Esophagus muscularis mucosa (tissue), 4 donors: ENCODE measurements at regions not wholly inside any gene's neighbourhood (a gene's known extent, or its start where the extent isn't known, plus 50 kb on each side); places are given as distances from the start of the nearest gene placed in this dataset.

Experiments
- DNase-seq: peaks from one replicate; pipeline ENCODE4 v3.0.0-alpha.2; 2017; ENCODE audit errors: extremely low spot score
- H3K27ac ChIP-seq, 4 donors: fragments of 200-600 bp; sonication (generic); replicated peaks in 1 of 4; 1 replicate in 3 of 4; 2 replicates in 1 of 4; pipeline ENCODE4 v1.5.1; 2016 to 2019; ENCODE audit warnings: mild to moderate bottlenecking in 1 of 4
- H3K27me3 ChIP-seq, 4 donors: fragments of 200-600 bp; sonication (generic); one replicate each; pipeline versions ENCODE4 v1.5.1 to v1.6.0; 2016 to 2019
- H3K36me3 ChIP-seq, 4 donors: fragments of 200-600 bp; sonication (generic); one replicate each; pipeline ENCODE4 v1.5.1; 2016 to 2019
- H3K4me1 ChIP-seq, 4 donors: fragments of 200-600 bp; sonication (generic); one replicate each; pipeline ENCODE4 v1.5.1; 2016 to 2019
- H3K4me3 ChIP-seq, 4 donors: fragments of 200-600 bp; sonication (generic); 1 replicate in 2 of 4; 2 replicates in 2 of 4; pipeline ENCODE4 v1.5.1; 2016 to 2019; ENCODE audit warnings: mild to moderate bottlenecking in 4 of 4, moderate library complexity in 1 of 4
- H3K9me3 ChIP-seq, 4 donors: fragments of 200-600 bp; sonication (generic); 1 replicate in 3 of 4; 2 replicates in 1 of 4; pipeline ENCODE4 v1.5.1; 2016 to 2019
- EP300 ChIP-seq: sonication (generic); formaldehyde crosslinking; IDR thresholded peaks from one replicate; pipeline ENCODE4 v1.6.1; 2017; ENCODE audit warnings: antibody characterized with exemption
- POLR2A ChIP-seq: fragments of 450-650 bp; IDR thresholded peaks from one replicate; pipeline ENCODE4 v1.6.1; 2017; ENCODE audit warnings: antibody characterized with exemption, moderate library complexity, mild to moderate bottlenecking, low read depth
- POLR2AphosphoS5 ChIP-seq, 2 donors: sonication (generic); formaldehyde crosslinking; IDR thresholded peaks; one replicate each; pipeline ENCODE4 v1.6.1; 2017; ENCODE audit warnings: antibody characterized with exemption in 2 of 2
- WGBS: methylation state at CpG from one replicate; pipeline ENCODE4 v1.1.5; 2018; 5-methylcytosine and 5-hydroxymethylcytosine counted together
- intact Hi-C: fragments of 100-400 bp; cut with DNase I; formaldehyde crosslinking; loops from one replicate; pipeline ENCODE4 v1.15.1; 2023
- TF ChIP-seq, protein P1 (sequence below), 3 experiments: fragments of 200-600 bp in 2 of 3; fragments of 450-650 bp in 1 of 3; sonication (generic) in 2 of 3; IDR thresholded peaks; one replicate each; pipeline ENCODE4 v1.5.1; 2017 to 2019; ENCODE audit warnings: antibody characterized with exemption in 3 of 3, mild to moderate bottlenecking in 2 of 3, moderate library complexity in 1 of 3

GRCh38 chr2:211103989-211104388, 547.6 kb downstream of the CPS1 start:
- WGBS = 49% methylated on average over 4 of the region's 4 CpGs

DNA sequence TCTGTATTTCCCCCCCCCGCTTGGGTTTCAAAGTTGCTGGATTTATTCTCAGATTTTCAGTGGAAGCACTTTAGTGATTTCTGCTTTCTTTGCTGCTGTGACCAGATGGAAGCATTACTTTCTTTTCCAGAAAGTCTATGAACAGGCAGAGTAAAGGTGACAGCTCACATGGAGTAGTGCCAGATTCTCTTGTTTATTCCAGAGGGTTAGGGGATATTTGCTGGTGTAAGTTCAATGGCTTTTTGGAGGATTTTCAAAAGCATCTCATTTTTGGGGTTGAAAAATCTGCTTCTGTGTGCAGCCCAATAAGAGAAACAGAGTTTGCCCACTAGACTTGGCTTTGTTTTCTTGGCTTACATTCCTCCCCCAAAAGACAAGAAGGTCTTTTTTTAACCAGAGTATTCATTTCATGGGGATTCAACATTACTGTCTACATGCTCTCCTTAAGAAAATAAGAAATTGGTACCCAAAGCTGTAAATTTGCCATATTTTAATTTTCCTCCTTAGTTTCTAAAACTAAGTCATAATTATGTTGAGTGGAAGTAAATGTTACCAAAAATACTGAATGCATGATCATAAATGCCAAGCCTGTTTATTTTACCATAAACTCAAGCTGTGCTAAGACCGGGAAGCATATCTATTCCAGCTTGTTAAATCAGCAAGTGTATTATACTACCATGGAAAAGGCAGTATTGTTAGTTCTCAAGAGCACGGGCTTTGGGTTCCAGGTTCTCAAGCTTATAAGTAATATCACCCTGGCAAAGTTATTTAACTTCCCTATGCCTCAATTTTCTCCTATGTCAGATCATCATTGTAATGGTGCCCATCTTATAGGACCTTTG, 557.2 kb downstream of the CPS1 start:
- no peak for TF ChIP-seq POLR2A
- TF ChIP-seq, protein P1, sequence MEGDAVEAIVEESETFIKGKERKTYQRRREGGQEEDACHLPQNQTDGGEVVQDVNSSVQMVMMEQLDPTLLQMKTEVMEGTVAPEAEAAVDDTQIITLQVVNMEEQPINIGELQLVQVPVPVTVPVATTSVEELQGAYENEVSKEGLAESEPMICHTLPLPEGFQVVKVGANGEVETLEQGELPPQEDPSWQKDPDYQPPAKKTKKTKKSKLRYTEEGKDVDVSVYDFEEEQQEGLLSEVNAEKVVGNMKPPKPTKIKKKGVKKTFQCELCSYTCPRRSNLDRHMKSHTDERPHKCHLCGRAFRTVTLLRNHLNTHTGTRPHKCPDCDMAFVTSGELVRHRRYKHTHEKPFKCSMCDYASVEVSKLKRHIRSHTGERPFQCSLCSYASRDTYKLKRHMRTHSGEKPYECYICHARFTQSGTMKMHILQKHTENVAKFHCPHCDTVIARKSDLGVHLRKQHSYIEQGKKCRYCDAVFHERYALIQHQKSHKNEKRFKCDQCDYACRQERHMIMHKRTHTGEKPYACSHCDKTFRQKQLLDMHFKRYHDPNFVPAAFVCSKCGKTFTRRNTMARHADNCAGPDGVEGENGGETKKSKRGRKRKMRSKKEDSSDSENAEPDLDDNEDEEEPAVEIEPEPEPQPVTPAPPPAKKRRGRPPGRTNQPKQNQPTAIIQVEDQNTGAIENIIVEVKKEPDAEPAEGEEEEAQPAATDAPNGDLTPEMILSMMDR (IDR thresholded peaks at IDR 0.05) = no peak
- TF ChIP-seq POLR2AphosphoS5 (IDR thresholded peaks at IDR 0.05) = no peak
- TF ChIP-seq EP300 = no peak
- WGBS = 69% methylated on average over 3 of the region's 3 CpGs
- DNase-seq = no peak
- Histone ChIP-seq H3K4me1 (no peaks in the 10 kb centered on the region), H3K4me3 (no peak overlapping the region), H3K27ac (no peak overlapping the region), H3K27me3 (no peaks in the 10 kb centered on the region), H3K36me3 (no peaks in the 10 kb centered on the region), H3K9me3 (no peaks in the 10 kb centered on the region)
- intact Hi-C loops = no loop called here

More at GRCh38 chr2:211103989-211104388, 547.6 kb downstream of the CPS1 start:
- H3K9me3 ChIP-seq = no peaks in the 10 kb centered on the region
- peaks cover 0 to 8% (median 0%) of the 10 kb centered on the region in 4 donors for H3K27me3 ChIP-seq
- no peak for DNase-seq
- H3K4me3 ChIP-seq = no peak overlapping the region
- no peaks in the 10 kb centered on the region for H3K36me3 ChIP-seq
- no peak overlapping the region for H3K27ac ChIP-seq
- H3K4me1 ChIP-seq = no peaks in the 10 kb centered on the region
- TF ChIP-seq, protein P1 (IDR thresholded peaks at IDR 0.05) = no peak
- no peak for TF ChIP-seq EP300
- no peak for TF ChIP-seq POLR2A
- TF ChIP-seq POLR2AphosphoS5 (IDR thresholded peaks at IDR 0.05) = no peak
- intact Hi-C loops = no loop called here

DNA sequence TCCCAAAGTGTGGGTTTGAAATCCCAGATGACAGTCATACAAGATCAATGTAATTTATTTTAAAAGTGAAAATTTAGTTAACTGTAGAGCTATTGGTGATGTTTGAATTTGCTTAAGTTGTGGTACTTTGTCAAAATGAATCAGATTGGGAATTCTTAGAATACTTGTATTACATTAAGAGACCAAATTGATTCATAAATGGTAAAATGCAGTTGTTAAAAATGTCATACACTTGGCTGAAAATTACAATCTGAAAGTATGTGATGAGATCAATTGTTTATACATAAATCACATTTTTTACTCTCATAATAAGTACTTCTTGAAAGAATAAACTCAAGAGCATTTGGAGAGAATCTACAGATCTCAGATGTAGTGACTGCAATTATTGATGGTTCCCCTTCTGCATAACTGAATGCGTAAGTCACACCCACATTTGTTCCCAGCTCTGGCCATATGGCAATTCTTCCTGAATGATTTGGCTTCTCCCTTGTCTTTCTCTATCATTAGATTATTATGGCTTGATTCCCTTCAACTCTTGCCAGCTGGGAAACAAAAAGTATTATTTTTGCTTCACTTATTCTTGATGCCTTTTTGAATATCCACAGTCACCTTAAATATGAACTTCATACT, 558.5 kb downstream of the CPS1 start:
- H3K4me1 ChIP-seq = no peaks in the 10 kb centered on the region
- H3K9me3 ChIP-seq = no peaks in the 10 kb centered on the region
- no peaks in the 10 kb centered on the region for H3K36me3 ChIP-seq
- DNase-seq = no peak
- no peak overlapping the region for H3K4me3 ChIP-seq
- H3K27ac ChIP-seq = no peak overlapping the region
- 68% methylated on average over 1 of the region's 1 CpG for WGBS
- H3K27me3 ChIP-seq = no peaks in the 10 kb centered on the region
- intact Hi-C loops = no loop called here
- TF ChIP-seq POLR2A (no peak), POLR2AphosphoS5 (IDR thresholded peaks at IDR 0.05) (no peak), EP300 (no peak)
- TF ChIP-seq, protein P1 (IDR thresholded peaks at IDR 0.05) = no peak

- intact Hi-C loops = no loop called here
- Histone ChIP-seq H3K36me3 (no peaks in the 10 kb centered on the region), H3K9me3 (no peaks in the 10 kb centered on the region), H3K4me1 (no peaks in the 10 kb centered on the region), H3K27ac (no peak overlapping the region), H3K4me3 (no peak overlapping the region), H3K27me3 (no peaks in the 10 kb centered on the region)
- no peak for TF ChIP-seq POLR2A
- no peak for TF ChIP-seq POLR2AphosphoS5 (IDR thresholded peaks at IDR 0.05)
- TF ChIP-seq, protein P1 (IDR thresholded peaks at IDR 0.05) = no peak
- no peak for TF ChIP-seq EP300
- WGBS = 37% methylated on average over 1 of the region's 1 CpG
- DNase-seq = no peak
These were observed 560.6 kb downstream of the CPS1 start for GRCh38 chr2:211117026-211117425.
